ENCODE measurements at regions not wholly inside any gene's neighbourhood (a gene's known extent, or its start where the extent isn't known, plus 50 kb on each side); places are given as distances from the start of the nearest gene placed in this dataset.
"Not testable (repeated sequence)": the region's sequence is repeated elsewhere in the genome, so short reads cannot be mapped to it uniquely, and the experiment has no call there.

DNA sequence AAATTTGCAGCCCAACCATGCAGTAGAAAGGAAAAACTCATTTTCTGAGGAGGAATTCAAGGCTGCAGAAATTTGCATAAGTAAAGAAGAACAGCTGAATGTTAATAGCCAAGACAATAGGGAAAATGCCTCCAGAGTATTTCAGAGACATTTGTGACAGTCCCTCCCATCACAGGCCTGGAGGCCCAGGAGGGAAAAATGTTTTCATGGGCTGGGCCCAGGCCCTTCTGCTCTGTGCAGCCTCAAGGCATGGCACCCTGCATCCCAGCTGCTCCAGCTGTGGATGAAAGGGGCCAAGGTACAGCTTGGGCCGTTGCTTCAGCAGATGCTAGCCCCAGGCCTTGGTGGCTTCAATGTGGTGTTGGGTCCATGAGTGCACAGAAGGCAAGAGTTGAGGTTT is 62.3 kb downstream of the ATXN7L3B start:
- Histone ChIP-seq H3K79me2 (ENCODE audit: insufficient read depth, low read length) (no peaks in the 10 kb centered on the region), H3K36me3 (replicated peaks in 1 of 2; ENCODE audit: control insufficient read depth in 1 of 2, insufficient read depth in 2 of 2, low read length in 2 of 2) (no peaks in the 10 kb centered on the region), H3K27ac (ENCODE audit: extremely low read length, insufficient read depth, low read length) (no peak overlapping the region), H4K20me1 (ENCODE audit: insufficient read depth, low read length) (no peaks in the 10 kb centered on the region), H3K27me3 (ENCODE audit: control insufficient read depth in 1 of 2, insufficient read depth in 2 of 2, low read length in 2 of 2) (no peaks in the 10 kb centered on the region; a peak in 1 of 5 replicates), H3K9ac (ENCODE audit: insufficient read depth, low read depth, low read length) (no peak overlapping the region), H2AFZ (ENCODE audit: low read length) (no peak overlapping the region), H3K4me3 (replicated peaks in 1 of 3; ENCODE audit: insufficient read depth in 1 of 3, low read depth in 2 of 3, low read length in 3 of 3) (no peak overlapping the region), H3K9me3 (ENCODE audit: low read length) (peaks cover 10% of the 10 kb centered on the region), H3K4me2 (ENCODE audit: low read depth, low read length) (no peak overlapping the region), H3K4me1 (ENCODE audit: insufficient read depth, low read length) (no peaks in the 10 kb centered on the region)
- ATAC-seq (no peak), DNase-seq (ENCODE audit: low spot score) (no peak), FAIRE-seq (no peak)
- intact Hi-C loops (cut with micrococcal nuclease; ENCODE audit: unreplicated experiment) (no loop called here), in situ Hi-C loops (cut with HindIII; ENCODE audit: extremely low pct_ligation_motif_present, low pct_unique_long_range_greater_than_20kb) (no loop called here)
- ChIA-PET CTCF (ENCODE audit: low intra/inter-chr PET ratio, low total read pairs) (no interaction called here), POLR2A (no interaction called here)
- no TSS peak for BruUV-seq (replicated peaks)
- TF ChIP-seq ZNF878 (CRISPR knock-in tag; IDR thresholded peaks at IDR 0.05) (no peak), ZNF160 (CRISPR knock-in tag; IDR thresholded peaks at IDR 0.05) (no peak)
- whole genome bisulfite sequencing (ENCODE audit: low lambda C conversion rate) = 0% methylated on average over 1 of the region's 1 CpG

GRCh38 chr12:74600817-74601216 is 63.2 kb downstream of the ATXN7L3B start:
- H3K79me2 ChIP-seq (ENCODE audit: insufficient read depth, low read length); H4K20me1 ChIP-seq (ENCODE audit: insufficient read depth, low read length); CTCF ChIA-PET (ENCODE audit: low intra/inter-chr PET ratio, low total read pairs); H3K36me3 ChIP-seq (replicated peaks in 1 of 2; ENCODE audit: control insufficient read depth in 1 of 2, insufficient read depth in 2 of 2, low read length in 2 of 2); ATAC-seq; H3K9me3 ChIP-seq (ENCODE audit: low read length); H3K4me1 ChIP-seq (ENCODE audit: insufficient read depth, low read length); H3K9ac ChIP-seq (ENCODE audit: insufficient read depth, low read depth, low read length); H3K27ac ChIP-seq (ENCODE audit: extremely low read length, insufficient read depth, low read length); H3K4me3 ChIP-seq (replicated peaks in 1 of 3; ENCODE audit: insufficient read depth in 1 of 3, low read depth in 2 of 3, low read length in 3 of 3); H2AFZ ChIP-seq (ENCODE audit: low read length); intact Hi-C loops (cut with micrococcal nuclease; ENCODE audit: unreplicated experiment); FAIRE-seq; POLR2A ChIA-PET; BruUV-seq (replicated peaks); H3K27me3 ChIP-seq (ENCODE audit: control insufficient read depth in 1 of 2, insufficient read depth in 2 of 2, low read length in 2 of 2); in situ Hi-C loops (cut with HindIII; ENCODE audit: extremely low pct_ligation_motif_present, low pct_unique_long_range_greater_than_20kb); H3K4me2 ChIP-seq (ENCODE audit: low read depth, low read length); DNase-seq (ENCODE audit: low spot score): not testable (repeated sequence)

All from HepG2 (cell line).